GM18498 (cell line): ENCODE measurements at regions not wholly inside any gene's neighbourhood (a gene's known extent, or its start where the extent isn't known, plus 50 kb on each side); places are given as distances from the start of the nearest gene placed in this dataset.

ENCODE experiments used
- ATAC-seq: cut with Tn5 transposase; IDR thresholded peaks from one replicate; pipeline ENCODE4 v1.9.1; 2021; ENCODE audit warnings: mild to moderate bottlenecking, moderate library complexity; ENCODE audit not compliant: unreplicated experiment

DNA sequence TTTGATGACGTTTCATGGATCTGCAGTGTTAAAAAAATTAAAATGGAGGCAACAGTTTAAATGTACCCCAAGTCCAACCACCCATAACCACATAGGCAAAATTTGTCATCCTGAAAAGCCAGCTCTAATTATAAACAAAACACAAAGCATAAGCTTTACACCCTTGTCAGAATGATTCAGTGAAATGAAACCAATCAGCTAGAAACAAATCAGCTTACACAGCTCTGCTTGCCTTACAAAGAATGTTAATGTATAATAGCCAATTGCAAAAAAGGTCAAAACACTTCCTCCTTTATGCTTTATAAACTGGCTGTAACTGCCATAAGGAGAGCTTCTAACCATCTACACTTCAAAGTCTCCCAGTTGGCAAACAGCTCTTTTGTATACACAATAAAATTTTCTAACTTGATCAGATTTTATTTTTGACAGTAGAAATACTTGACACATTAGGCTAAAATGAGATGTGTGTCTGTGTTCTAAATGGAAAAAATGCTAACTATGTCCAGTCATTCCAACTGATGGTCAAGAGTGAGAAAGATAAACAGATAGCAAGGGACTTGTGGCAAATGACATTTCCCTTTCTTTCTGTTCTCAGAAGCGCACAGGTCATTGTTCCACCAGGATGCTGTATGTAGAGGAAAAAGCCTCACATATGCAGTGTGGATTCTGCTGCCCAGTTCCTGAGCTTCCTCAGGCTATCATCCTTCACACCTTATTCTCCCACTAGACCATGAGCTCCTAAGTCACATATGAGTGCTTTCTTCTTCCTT, 344.3 kb upstream of the ID4 start:
- ATAC-seq, result no peak

DNA sequence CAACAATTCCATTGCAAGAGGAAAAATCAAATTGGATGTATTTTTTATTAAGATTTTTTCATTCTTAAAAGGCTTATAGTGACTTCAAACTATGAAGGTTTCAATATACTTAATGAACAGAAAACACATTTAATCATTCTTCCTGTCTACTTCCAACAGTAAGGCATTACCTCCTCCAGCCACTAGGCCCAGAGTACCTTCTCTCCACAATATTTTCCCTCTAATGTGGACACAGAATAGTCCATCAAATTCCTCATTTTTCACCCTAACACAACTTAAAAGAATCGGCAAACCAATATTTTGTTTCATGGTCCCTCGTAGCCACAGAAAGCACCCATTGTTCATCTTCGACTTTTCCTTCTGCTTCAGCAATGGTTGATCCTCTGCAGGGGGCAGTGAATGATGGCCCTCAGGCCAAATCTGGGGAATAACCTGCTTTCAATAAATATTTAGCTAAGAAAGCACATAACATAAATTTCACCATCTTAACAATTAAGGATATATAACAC, 335.4 kb upstream of the ID4 start:
- ATAC-seq, result no peak

DNA sequence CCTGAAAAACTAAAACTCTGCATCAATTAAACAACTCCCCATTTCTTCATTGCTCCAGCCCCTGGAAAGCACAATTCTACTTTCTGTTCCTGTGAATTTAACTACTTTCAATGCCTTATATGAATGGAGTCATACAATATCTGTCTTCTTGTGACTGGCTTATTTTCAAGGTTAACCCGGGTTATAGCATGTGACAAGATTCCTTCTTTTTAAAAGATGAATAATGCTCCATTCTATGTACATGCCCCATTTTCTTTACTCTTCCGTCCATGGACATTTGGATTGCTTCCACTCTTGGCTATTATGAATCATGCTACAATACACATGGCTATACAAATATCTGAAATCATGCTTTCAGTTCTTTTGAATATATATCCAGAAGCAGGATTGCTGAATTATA, 334.9 kb upstream of the ID4 start:
- no peak for ATAC-seq

DNA sequence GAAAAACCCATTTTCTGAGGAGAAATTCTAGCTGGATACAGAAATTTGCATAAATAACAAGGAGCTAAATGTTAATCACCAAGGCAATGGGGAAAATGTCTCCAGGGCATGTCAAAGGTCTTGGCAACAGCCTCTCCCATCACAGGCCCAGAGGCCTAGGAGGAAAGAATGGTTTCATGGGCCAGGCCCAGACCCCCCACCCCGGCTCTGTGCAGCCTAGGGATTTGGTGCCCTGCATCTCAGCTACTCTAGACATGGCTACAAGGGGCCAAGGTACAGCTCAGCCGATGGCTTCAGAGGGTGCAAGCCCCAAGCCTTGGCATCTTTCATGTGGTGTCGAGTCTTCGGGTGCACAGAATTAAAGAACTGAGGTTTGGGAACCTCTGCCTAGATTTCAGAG, 321.2 kb upstream of the ID4 start:
- no peak for ATAC-seq

DNA sequence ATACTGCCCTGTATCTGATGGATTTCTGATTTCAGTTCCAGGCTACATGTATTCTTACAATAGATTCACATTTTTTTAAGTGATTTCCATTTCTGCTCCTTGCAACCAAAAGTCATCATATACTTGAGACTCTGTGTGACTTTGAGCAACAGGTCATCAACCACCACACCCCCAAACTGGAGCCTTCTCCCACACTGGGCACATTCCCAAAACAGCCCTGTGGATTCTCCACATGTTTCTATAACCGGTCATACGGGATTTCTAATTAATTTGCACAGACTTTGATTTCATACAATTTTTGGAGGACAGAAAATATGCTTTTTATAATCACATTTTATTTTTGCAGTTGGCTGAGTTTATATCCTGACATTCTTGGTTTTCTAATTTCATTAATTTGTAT, 317.2 kb upstream of the ID4 start:
- ATAC-seq, result no peak

DNA sequence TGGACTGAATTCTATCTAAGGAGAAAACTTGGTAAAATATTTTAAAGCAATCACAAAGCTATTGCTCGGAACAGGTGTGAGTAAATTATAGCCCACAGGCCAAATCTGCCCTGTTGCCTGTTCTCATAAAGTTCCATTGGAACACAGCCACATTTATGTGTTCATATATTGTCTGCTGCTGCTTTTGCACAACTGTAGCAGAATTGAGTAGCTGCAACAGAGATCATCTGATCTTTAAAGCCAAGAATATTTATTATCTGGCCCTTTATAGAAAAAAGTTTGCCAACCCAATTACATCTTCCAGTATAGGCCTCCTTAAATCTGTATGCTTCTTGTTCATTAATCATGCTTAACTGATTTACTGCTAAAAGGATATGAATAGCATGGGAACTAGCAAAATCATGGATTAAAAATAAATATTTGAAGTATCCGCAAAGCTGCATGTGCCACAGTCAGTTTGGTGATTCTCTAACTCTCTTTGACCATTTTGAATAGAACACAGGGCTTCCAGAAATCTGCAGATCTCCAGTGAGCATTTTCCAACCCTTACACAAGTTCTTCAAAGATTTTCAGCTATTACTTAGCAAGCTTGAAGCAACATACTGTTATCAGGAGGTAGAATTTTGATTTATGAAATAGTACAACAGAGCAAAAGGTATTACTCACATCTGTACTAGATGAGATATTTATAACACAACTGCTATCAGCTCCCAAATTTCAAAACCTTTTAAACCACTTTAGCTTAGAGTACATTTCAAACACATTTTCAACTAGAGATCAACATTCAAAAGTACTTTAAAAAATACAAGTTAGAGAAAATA, 312.6 kb upstream of the ID4 start:
- ATAC-seq, result no peak

DNA sequence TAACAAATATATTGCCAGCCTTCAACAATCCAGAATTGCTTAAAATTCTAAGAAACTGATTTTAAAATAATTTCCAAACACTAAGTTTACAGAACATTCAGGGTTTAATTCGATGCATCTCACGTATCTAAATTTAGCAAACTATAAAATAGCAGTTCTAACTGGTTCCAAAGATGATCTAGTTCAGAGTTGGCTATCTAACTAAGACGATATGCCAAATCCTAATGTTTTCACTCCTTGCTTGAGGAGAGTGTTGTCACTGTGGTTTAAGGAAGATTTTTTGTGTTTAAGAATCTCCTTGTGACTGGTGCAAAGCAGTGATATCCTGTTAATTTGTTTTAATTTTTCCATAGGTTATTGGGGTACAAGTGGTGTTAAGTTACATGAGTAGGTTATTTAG, 311.5 kb upstream of the ID4 start:
- no peak for ATAC-seq

DNA sequence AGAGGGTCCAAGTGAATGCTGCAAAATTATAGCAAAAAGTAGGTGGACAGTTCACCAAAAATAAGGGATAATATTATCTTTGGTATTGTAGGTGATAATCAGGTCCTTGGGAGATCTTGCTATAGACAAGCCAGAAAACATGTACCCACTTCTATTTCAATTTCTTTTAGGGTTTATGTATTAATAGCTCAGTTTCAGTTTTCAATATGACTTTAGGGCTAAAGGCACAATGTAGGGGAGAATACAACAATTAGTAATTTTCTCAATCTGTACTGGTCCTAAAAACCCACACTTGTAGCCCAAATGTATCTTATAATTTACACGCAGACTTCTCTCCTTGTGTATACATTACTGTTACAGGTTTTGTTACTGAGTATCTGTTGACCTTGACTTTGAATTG, 307.0 kb upstream of the ID4 start:
- no peak for ATAC-seq

DNA sequence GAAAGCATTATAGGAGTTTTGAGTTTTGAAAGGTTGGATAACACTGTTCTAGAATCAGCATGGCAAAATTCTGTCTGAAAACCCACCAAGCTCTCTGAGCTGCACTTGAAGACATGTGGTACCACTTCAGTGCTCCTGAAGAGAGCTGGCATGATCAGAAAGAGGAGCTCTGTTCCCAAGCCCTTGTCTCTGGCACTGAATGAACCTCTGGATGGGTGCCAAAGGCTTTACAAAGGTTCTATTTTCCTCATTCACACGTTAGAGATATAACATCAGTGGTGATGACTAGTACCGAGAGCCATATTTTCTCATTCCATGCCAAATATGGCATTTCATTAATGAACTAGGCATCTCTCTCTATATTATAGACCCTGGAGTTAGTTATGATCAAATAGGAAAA, 301.8 kb upstream of the ID4 start:
- ATAC-seq, result no peak

DNA sequence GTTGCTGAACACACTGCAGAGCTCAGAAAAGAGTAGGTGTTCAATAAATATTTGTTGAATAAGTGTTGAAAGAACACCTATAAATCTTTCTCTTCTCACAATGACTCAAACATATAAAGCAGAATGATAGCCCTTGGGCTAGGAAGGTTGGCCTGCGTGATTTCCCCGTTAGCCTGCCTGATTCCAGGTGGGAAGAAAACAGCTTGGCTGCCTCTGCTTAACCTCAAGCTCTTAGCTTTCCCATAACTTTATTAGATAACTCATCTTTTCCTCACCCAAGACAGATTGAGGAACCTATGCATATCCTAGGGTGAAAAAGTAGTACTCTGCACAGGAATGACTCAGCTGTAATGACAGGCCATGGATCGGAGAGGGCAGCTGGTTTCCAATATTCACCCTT, 300.3 kb upstream of the ID4 start:
- no peak for ATAC-seq

DNA sequence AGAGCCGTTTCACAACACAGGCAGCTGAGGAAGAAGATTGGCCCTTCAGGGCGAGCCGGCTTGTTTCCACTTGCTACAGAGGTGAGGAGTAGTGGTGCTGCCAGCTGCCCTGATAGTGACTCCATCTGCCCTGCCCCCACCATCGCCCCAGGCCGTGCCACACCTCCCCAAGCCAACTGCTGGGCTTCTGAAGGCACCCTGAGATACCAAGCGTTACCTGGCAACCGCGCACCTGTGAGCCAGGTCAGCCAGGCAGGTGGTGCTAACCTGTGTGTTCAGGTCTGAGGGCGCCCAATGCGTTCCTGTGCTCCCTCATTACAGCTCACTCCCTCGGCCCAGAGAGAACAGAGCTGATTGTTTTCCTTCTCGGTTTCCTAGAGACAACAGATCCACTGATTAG, 299.1 kb upstream of the ID4 start:
- no peak for ATAC-seq

DNA sequence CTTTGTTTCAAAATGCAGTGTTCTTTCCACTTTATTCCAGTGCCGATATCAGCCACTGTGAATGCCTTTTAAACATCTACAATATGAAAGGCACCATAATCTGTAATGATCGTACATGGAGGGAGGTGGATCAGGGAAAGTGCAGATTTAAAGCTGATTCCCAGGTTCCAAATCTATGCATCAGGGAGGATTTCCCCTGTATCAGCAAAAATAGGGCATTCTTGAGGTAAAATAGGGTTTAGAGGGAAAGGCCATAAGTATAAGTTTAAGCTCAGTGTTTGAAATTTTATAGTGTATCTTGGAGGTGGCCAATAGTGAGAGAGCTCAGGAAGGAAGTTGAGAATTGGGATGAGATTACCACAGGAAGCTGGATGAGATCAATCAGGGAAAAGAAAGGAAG, 289.7 kb upstream of the ID4 start:
- ATAC-seq, result no peak

DNA sequence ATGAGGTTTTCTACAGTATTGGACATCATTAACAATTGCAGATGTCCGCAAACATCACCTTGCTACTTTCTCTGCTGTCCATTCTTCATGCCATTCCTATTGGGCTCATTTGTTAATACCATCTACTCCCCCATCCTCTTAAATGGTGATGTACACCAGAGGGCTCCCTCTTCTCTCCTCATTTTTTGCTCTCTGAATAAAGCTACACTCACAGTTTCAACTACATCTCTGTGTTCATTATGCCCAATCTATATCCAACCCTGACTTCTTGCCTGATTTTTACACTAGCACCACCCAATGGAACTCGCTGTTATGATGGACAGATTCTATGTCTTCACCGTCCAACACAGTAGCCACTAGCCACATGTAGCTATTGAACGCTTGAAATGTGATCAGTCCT, 288.1 kb upstream of the ID4 start:
- no peak for ATAC-seq

DNA sequence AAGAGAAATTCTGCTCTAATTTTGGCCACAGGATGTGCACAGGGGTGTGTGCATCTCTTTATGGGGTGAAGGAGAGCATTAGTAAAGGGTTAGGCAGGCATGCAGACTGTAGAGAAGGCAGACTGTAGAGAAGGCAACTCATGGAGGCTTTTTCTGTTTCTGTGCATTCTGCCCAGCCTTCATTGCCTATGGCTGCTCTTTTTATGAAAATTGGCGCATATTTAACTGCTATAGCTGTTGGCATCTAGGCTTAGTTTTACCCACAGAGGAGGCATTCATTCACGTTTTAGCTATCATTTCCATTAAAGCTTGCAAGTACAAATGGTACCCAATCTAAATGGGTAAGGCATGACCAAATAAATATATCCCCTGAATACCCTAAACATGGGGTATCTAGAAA, 286.8 kb upstream of the ID4 start:
- ATAC-seq, result no peak

DNA sequence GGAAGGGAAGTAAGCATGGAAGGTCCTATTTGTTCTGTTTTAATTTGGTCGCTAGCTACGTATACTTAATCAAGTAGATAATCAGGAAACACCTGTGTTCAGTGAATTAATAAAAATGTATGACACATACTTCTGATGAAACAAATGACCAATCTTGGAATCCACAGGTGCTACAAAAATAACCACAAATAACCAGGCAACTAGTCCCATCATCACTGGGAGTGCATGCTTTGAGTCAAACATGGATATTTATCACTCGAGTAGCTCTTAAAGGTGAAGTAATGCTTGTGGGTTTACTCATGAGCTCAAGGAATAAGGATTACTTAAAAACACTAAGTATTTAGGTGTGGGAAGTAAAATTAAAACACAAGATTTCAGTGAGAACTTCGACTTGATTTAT, 285.6 kb upstream of the ID4 start:
- ATAC-seq, result no peak

DNA sequence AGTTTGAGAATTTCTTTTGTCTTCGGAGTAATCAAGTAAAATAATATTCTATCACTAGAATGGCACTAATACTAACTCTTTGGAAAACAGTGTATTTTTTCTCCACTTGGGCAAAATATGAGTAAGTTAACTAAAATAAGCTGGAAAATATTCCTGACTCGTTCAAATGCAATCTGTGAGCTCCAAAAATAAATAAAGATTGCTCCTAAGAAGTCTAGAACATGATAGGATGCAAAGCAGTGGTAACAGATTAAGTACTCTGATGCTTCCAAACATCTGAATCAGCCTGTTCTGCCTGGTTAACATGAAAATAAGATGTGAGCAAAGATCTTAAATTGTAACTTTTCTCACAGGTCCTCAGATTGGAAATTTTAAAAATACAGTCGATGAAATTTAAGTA, 285.1 kb upstream of the ID4 start:
- no peak for ATAC-seq

DNA sequence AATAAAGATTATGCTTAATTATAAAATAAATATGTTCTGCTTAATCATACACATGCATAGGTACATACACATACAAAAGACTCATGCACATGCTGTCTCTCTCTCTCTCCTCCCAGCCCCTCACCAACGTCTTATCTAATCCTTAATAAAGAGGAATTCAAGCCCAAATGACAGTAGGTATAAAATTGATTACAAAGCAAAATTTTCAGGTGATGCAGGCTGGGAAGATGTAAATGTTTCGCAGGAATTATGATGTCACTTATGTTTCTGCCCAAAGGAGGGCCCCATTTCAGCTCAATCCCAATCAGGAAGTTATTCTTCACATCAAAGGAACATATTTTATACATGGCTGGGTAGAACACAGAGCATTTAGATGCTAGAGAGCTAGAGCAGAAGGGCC, 284.6 kb upstream of the ID4 start:
- no peak for ATAC-seq

DNA sequence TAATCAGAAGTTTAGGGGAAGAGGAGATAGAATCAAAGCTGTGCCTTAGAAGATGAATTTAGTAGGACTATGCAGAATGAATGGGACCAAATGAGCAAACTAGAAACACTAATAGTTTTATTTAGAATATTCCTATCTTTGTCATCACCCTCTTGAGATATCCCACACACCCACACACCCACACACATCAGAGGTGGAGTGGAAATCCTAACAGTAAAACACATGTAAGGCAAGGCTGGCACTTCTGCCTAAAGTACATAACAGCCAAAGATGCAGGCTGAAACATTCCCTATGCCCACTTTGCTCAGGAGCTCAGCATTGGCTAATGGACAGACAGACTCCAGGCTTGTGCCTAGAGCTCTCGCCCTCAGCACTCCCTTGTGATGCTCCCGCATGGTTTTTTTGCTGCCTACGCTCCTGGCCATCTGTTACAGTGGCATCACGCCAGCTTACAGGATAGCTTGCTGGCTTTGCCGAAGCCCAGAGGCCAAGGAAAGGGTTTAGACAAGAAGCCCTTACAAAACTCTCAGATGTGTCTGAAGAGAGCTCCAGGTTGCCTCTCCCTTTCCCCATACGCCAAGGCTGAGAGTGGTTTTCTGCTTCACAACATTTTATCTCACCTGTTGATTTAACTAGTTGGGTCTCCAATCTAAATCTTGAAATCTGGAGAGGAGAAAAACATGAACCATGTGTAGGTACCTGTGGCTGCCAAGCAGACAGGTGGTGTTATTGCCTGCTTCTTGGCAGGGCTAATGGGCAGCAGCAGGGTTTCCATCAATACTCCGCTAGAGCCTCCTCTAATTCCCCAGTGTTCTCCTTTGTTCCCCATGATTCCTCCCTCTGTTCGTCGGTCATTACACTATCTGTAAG, 282.6 kb upstream of the ID4 start:
- no peak for ATAC-seq

DNA sequence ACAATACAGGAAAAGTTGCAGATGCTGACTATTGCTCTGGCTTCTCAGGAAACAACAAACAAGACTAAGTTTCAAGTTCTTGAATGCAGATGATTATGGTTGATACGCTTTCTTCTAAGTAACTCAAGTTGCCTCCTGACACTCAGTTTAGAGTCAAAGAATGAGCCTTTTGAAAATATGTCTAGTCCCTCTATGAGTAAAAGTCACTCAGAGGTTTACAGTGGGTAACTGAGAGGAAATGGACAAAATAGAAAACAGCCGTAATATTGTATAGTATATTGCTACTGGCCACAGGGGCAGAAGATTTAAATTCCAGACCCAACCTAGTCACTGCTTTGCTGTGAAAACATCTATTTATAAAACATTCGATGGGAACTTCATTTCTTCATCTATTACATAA, 280.0 kb upstream of the ID4 start:
- no peak for ATAC-seq

DNA sequence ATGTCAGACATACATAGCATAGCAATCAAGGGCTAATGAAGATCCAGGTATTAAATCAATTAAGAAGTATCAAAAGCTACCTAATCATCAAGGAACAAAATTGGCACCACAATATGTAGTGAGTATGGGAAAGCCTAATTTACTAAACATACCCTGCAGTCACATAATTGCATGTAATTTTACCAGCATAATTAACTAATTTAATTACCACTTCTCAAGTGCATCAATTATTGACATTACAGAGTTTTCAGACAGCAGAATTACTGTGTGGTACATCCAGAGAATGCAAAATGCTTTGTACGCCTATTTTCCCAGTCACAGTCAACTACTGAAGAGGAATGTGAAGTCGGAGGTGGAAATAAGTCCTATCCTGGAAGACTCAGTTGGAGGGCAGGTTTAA, 279.0 kb upstream of the ID4 start:
- no peak for ATAC-seq

DNA sequence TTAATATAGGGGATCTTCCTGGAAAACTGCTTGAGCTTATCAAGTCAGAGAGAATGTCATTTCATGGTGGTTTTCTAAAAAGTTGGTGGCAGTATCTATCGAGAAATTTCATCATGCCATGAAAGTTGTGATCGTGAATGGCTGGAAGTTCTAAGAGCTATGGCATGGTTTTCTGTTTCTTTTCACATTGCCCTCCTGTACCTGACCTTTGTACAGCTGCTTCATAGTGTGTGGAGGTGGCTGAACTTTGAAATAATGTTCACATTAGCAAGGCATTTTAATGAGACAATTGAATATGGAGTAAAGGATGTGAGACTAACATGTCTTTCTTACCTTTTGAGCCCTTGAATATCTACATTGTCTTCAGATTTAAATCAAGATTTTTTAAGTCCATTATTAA, 278.2 kb upstream of the ID4 start:
- ATAC-seq, result no peak
